ENCODE measurements at regions not wholly inside any gene's neighbourhood (a gene's known extent, or its start where the extent isn't known, plus 50 kb on each side); places are given as distances from the start of the nearest gene placed in this dataset.

GRCh38 chr7:48786951-48787350, 137.4 kb upstream of the CDC14C start:
- ATAC-seq (no peak), DNase-seq (no peak)
- 38 to 39% methylated on average over 3 of the region's 3 CpGs for WGBS, 2 donors
- no peaks in the 10 kb centered on the region for H3K27me3 ChIP-seq
- TF ChIP-seq CTCF (IDR thresholded peaks at IDR 0.05): no peak
- no peaks in the 10 kb centered on the region for H3K9me3 ChIP-seq
- intact Hi-C loops (cut with DNase I): no loop called here
- H3K27ac ChIP-seq: no peak overlapping the region
- H3K4me1 ChIP-seq: no peaks in the 10 kb centered on the region
- no peak overlapping the region for H3K4me3 ChIP-seq
- H3K36me3 ChIP-seq: no peaks in the 10 kb centered on the region

GRCh38 chr7:48803250-48803649, 121.1 kb upstream of the CDC14C start:
- Histone ChIP-seq H3K36me3 (no peaks in the 10 kb centered on the region), H3K27me3 (no peaks in the 10 kb centered on the region), H3K9me3 (peaks cover 0 to 5% (median 0%) of the 10 kb centered on the region in 11 donors), H3K4me1 (no peaks in the 10 kb centered on the region), H3K4me3 (no peak overlapping the region), H3K27ac (no peak overlapping the region)
- 72 to 73% methylated on average over 2 of the region's 2 CpGs for WGBS, 2 donors
- ATAC-seq (no peak), DNase-seq (no peak)
- intact Hi-C loops (cut with DNase I): no loop called here
- TF ChIP-seq CTCF (IDR thresholded peaks at IDR 0.05): no peak

- Histone ChIP-seq H3K27ac (no peak overlapping the region), H3K36me3 (no peaks in the 10 kb centered on the region), H3K27me3 (no peaks in the 10 kb centered on the region), H3K9me3 (peaks cover 0 to 4% (median 0%) of the 10 kb centered on the region in 11 donors), H3K4me3 (no peak overlapping the region), H3K4me1 (no peaks in the 10 kb centered on the region)
- 52 to 59% methylated on average over 4 of the region's 4 CpGs for WGBS, 2 donors
- DNase-seq (no peak), ATAC-seq (no peak)
- no peak for TF ChIP-seq CTCF (IDR thresholded peaks at IDR 0.05)
- intact Hi-C loops (cut with DNase I): no loop called here
These were observed 117.6 kb upstream of the CDC14C start for GRCh38 chr7:48806731-48807130.

- no peaks in the 10 kb centered on the region for H3K4me1 ChIP-seq
- DNase-seq (no peak), ATAC-seq (no peak)
- WGBS, 2 donors: 60 to 90% methylated on average over 2 of the region's 2 CpGs
- no peaks in the 10 kb centered on the region for H3K36me3 ChIP-seq
- no peak overlapping the region for H3K27ac ChIP-seq
- H3K27me3 ChIP-seq: no peaks in the 10 kb centered on the region
- H3K4me3 ChIP-seq: no peak overlapping the region
- TF ChIP-seq CTCF (IDR thresholded peaks at IDR 0.05): no peak
- no peaks in the 10 kb centered on the region for H3K9me3 ChIP-seq
- intact Hi-C loops (cut with DNase I): no loop called here
These were observed 113.3 kb upstream of the CDC14C start for GRCh38 chr7:48811071-48811470.

GRCh38 chr7:48813472-48813871, 110.9 kb upstream of the CDC14C start:
- TF ChIP-seq CTCF (IDR thresholded peaks at IDR 0.05): no peak
- ATAC-seq: no peak
- no peak overlapping the region for H3K27ac ChIP-seq
- WGBS, 2 donors: 67 to 73% methylated on average over 4 of the region's 4 CpGs
- no peak overlapping the region for H3K4me3 ChIP-seq
- H3K4me1 ChIP-seq: no peaks in the 10 kb centered on the region
- no peaks in the 10 kb centered on the region for H3K27me3 ChIP-seq
- intact Hi-C loops (cut with DNase I): no loop called here
- no peak for DNase-seq
- no peaks in the 10 kb centered on the region for H3K36me3 ChIP-seq
- H3K9me3 ChIP-seq: no peaks in the 10 kb centered on the region
